ENCODE measurements at regions not wholly inside any gene's neighbourhood (a gene's known extent, or its start where the extent isn't known, plus 50 kb on each side); places are given as distances from the start of the nearest gene placed in this dataset.

GRCh38 chr2:155318710-155319109 is 620.2 kb downstream of the KCNJ3 start:
- Histone ChIP-seq H4K20me1 (ENCODE audit: insufficient read depth, low read length) (no peaks in the 10 kb centered on the region), H3K4me3 (ENCODE audit: insufficient read depth, low read depth, low read length) (no peak overlapping the region), H3K79me2 (ENCODE audit: insufficient read depth, low read length) (no peaks in the 10 kb centered on the region), H2AFZ (ENCODE audit: low read depth, low read length) (no peak overlapping the region), H3K36me3 (ENCODE audit: insufficient read depth, low read length) (no peaks in the 10 kb centered on the region), H3K27ac (ENCODE audit: low read depth, low read length) (no peak overlapping the region), H3K9me3 (ENCODE audit: insufficient read depth, low read depth, low read length) (no peaks in the 10 kb centered on the region), H3K27me3 (ENCODE audit: insufficient read depth, low read length) (no peaks in the 10 kb centered on the region), H3K9ac (ENCODE audit: low read length) (no peak overlapping the region), H3K4me2 (ENCODE audit: low read length) (no peak overlapping the region), H3K4me1 (ENCODE audit: insufficient read depth, low read length) (no peaks in the 10 kb centered on the region)
- DNase-seq (ENCODE audit: low read depth) = no peak
- no peak for TF ChIP-seq CTCF (IDR thresholded peaks at IDR 0.05; ENCODE audit: insufficient read depth, low read depth, low read length)
- TF ChIP-seq EZH2 (IDR thresholded peaks at IDR 0.05; ENCODE audit: insufficient read depth, low read length) = no peak
- Mint-ChIP-seq H3K36me3 (ENCODE audit: low read depth, unreplicated experiment) (no peaks in the 10 kb centered on the region), H3K27me3 (ENCODE audit: low read depth, unreplicated experiment) (no peaks in the 10 kb centered on the region), H3K4me3 (ENCODE audit: unreplicated experiment) (no peak overlapping the region), H3K27ac (ENCODE audit: unreplicated experiment) (no peak overlapping the region), H3K4me1 (ENCODE audit: low read depth, unreplicated experiment) (no peaks in the 10 kb centered on the region), H3K9me3 (ENCODE audit: unreplicated experiment) (no peaks in the 10 kb centered on the region)
- FAIRE-seq = no peak

GRCh38 chr2:155315768-155316167 is 617.3 kb downstream of the KCNJ3 start:
- Mint-ChIP-seq H3K9me3 (ENCODE audit: unreplicated experiment) (no peaks in the 10 kb centered on the region), H3K4me1 (ENCODE audit: low read depth, unreplicated experiment) (no peaks in the 10 kb centered on the region), H3K4me3 (ENCODE audit: unreplicated experiment) (no peak overlapping the region), H3K36me3 (ENCODE audit: low read depth, unreplicated experiment) (no peaks in the 10 kb centered on the region), H3K27me3 (ENCODE audit: low read depth, unreplicated experiment) (no peaks in the 10 kb centered on the region), H3K27ac (ENCODE audit: unreplicated experiment) (no peak overlapping the region)
- Histone ChIP-seq H3K4me2 (ENCODE audit: low read length) (no peak overlapping the region), H3K27ac (ENCODE audit: low read depth, low read length) (no peak overlapping the region), H3K79me2 (ENCODE audit: insufficient read depth, low read length) (no peaks in the 10 kb centered on the region), H4K20me1 (ENCODE audit: insufficient read depth, low read length) (no peaks in the 10 kb centered on the region), H3K9ac (ENCODE audit: low read length) (no peak overlapping the region), H3K27me3 (ENCODE audit: insufficient read depth, low read length) (no peaks in the 10 kb centered on the region), H2AFZ (ENCODE audit: low read depth, low read length) (no peak overlapping the region), H3K36me3 (ENCODE audit: insufficient read depth, low read length) (no peaks in the 10 kb centered on the region), H3K9me3 (ENCODE audit: insufficient read depth, low read depth, low read length) (no peaks in the 10 kb centered on the region), H3K4me1 (ENCODE audit: insufficient read depth, low read length) (no peaks in the 10 kb centered on the region), H3K4me3 (ENCODE audit: insufficient read depth, low read depth, low read length) (no peak overlapping the region)
- FAIRE-seq = no peak
- DNase-seq (ENCODE audit: low read depth) = no peak
- TF ChIP-seq CTCF (IDR thresholded peaks at IDR 0.05; ENCODE audit: insufficient read depth, low read depth, low read length) = no peak
- TF ChIP-seq EZH2 (IDR thresholded peaks at IDR 0.05; ENCODE audit: insufficient read depth, low read length) = no peak

GRCh38 chr2:155310589-155310988 is 612.1 kb downstream of the KCNJ3 start:
- Histone ChIP-seq H3K27ac (ENCODE audit: low read depth, low read length) (no peak overlapping the region), H2AFZ (ENCODE audit: low read depth, low read length) (no peak overlapping the region), H3K36me3 (ENCODE audit: insufficient read depth, low read length) (no peaks in the 10 kb centered on the region), H3K9ac (ENCODE audit: low read length) (no peak overlapping the region), H3K4me3 (ENCODE audit: insufficient read depth, low read depth, low read length) (no peak overlapping the region), H3K4me1 (ENCODE audit: insufficient read depth, low read length) (no peaks in the 10 kb centered on the region), H4K20me1 (ENCODE audit: insufficient read depth, low read length) (no peaks in the 10 kb centered on the region), H3K79me2 (ENCODE audit: insufficient read depth, low read length) (no peaks in the 10 kb centered on the region), H3K9me3 (ENCODE audit: insufficient read depth, low read depth, low read length) (no peaks in the 10 kb centered on the region), H3K4me2 (ENCODE audit: low read length) (no peak overlapping the region), H3K27me3 (ENCODE audit: insufficient read depth, low read length) (no peaks in the 10 kb centered on the region)
- peak; percentile 2 for DNase-seq (ENCODE audit: low read depth)
- TF ChIP-seq EZH2 (IDR thresholded peaks at IDR 0.05; ENCODE audit: insufficient read depth, low read length) (no peak), CTCF (IDR thresholded peaks at IDR 0.05; ENCODE audit: insufficient read depth, low read depth, low read length) (peak; percentile 41)
- Mint-ChIP-seq H3K27me3 (ENCODE audit: low read depth, unreplicated experiment) (no peaks in the 10 kb centered on the region), H3K4me1 (ENCODE audit: low read depth, unreplicated experiment) (no peaks in the 10 kb centered on the region), H3K27ac (ENCODE audit: unreplicated experiment) (no peak overlapping the region), H3K4me3 (ENCODE audit: unreplicated experiment) (no peak overlapping the region), H3K36me3 (ENCODE audit: low read depth, unreplicated experiment) (no peaks in the 10 kb centered on the region), H3K9me3 (ENCODE audit: unreplicated experiment) (no peaks in the 10 kb centered on the region)
- FAIRE-seq = no peak

Measured in astrocyte (in vitro differentiated cells and primary cell).